ENCODE measurements at regions not wholly inside any gene's neighbourhood (a gene's known extent, or its start where the extent isn't known, plus 50 kb on each side); places are given as distances from the start of the nearest gene placed in this dataset.
"Not testable (repeated sequence)": the region's sequence is repeated elsewhere in the genome, so short reads cannot be mapped to it uniquely, and the experiment has no call there.

DNA sequence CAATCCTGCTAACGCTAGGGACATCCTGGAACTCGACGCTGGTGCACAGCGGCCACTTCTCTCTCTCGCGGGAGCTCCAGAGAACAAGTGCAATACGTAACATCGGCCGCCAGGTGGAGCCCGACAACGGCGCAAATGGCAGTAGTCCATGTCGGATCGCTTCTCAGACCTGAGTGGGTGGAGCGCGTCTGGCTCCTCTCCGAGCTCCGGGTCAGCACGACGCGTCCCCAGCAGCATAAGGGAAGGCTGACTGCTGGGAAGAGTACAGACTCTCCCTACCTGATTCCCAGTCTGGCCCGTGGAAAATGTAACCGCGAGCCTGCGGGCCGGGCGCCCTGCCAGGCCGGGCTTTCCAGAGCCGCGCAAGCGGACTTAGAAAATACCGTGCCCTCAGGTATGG, 1725.8 kb downstream of the SPATA31A7 start:
- TF ChIP-seq, protein P1, sequence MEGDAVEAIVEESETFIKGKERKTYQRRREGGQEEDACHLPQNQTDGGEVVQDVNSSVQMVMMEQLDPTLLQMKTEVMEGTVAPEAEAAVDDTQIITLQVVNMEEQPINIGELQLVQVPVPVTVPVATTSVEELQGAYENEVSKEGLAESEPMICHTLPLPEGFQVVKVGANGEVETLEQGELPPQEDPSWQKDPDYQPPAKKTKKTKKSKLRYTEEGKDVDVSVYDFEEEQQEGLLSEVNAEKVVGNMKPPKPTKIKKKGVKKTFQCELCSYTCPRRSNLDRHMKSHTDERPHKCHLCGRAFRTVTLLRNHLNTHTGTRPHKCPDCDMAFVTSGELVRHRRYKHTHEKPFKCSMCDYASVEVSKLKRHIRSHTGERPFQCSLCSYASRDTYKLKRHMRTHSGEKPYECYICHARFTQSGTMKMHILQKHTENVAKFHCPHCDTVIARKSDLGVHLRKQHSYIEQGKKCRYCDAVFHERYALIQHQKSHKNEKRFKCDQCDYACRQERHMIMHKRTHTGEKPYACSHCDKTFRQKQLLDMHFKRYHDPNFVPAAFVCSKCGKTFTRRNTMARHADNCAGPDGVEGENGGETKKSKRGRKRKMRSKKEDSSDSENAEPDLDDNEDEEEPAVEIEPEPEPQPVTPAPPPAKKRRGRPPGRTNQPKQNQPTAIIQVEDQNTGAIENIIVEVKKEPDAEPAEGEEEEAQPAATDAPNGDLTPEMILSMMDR (IDR thresholded peaks at IDR 0.05), result not testable (repeated sequence)
- not testable (repeated sequence) for TF ChIP-seq POLR2AphosphoS5, POLR2A, EP300 (IDR thresholded peaks at IDR 0.05)

Measured in upper lobe of left lung (tissue), 4 donors.